ENCODE measurements at regions not wholly inside any gene's neighbourhood (a gene's known extent, or its start where the extent isn't known, plus 50 kb on each side); places are given as distances from the start of the nearest gene placed in this dataset.

GRCh38 chr6:102717252-102717651 is 1323.7 kb downstream of the GRIK2 start (continued):
- TF ChIP-seq ELK4 (CRISPR knock-in tag; IDR thresholded peaks at IDR 0.05; ENCODE audit: borderline replicate concordance) (no peak), ZNF407 (CRISPR knock-in tag; IDR thresholded peaks at IDR 0.05; ENCODE audit: not compliant biosample characterization) (no peak), ZFP1 (CRISPR knock-in tag; IDR thresholded peaks at IDR 0.05) (no peak), PAXIP1 (CRISPR knock-in tag; conservative IDR thresholded peaks at IDR 0.05) (no peak), ZBTB21 (CRISPR knock-in tag; IDR thresholded peaks at IDR 0.05) (no peak), IRF9 (CRISPR knock-in tag; IDR thresholded peaks at IDR 0.05; ENCODE audit: borderline replicate concordance) (no peak), ZNF446 (CRISPR knock-in tag; IDR thresholded peaks at IDR 0.05) (no peak), ZNF770 (CRISPR knock-in tag; IDR thresholded peaks at IDR 0.05) (no peak), ZNF784 (CRISPR knock-in tag; IDR thresholded peaks at IDR 0.05; ENCODE audit: borderline replicate concordance) (no peak)

Measured in HepG2 (cell line).